Chondrocyte (in vitro differentiated cells): ENCODE measurements at regions not wholly inside any gene's neighbourhood (a gene's known extent, or its start where the extent isn't known, plus 50 kb on each side); places are given as distances from the start of the nearest gene placed in this dataset.

ENCODE experiments used
- DNase-seq: peaks from one replicate; pipeline ENCODE4 v3.0.0; 2021; ENCODE audit warnings: mixed read lengths, low spot score
- H3K27ac Mint-ChIP-seq: one replicate; pipeline ENCODE4 v1.8.0; 2021; ENCODE audit warnings: mild to moderate bottlenecking, moderate library complexity, mixed read lengths; ENCODE audit not compliant: unreplicated experiment
- H3K27me3 Mint-ChIP-seq: 2 replicates; pipeline ENCODE4 v1.8.0; 2021; ENCODE audit warnings: low read depth, mixed read lengths
- H3K36me3 Mint-ChIP-seq: 2 replicates; pipeline ENCODE4 v1.8.0; 2021; ENCODE audit warnings: low read depth, mixed read lengths
- H3K4me1 Mint-ChIP-seq: 2 replicates; pipeline ENCODE4 v1.8.0; 2021; ENCODE audit warnings: low read depth, mild to moderate bottlenecking, mixed read lengths
- H3K4me3 Mint-ChIP-seq: one replicate; pipeline ENCODE4 v1.8.0; 2021; ENCODE audit warnings: mild to moderate bottlenecking, moderate library complexity, mixed read lengths; ENCODE audit not compliant: unreplicated experiment
- H3K9me3 Mint-ChIP-seq: 2 replicates; pipeline ENCODE4 v1.8.0; 2021; ENCODE audit warnings: low read depth, mixed read lengths
- CTCF ChIP-seq: fragments of 200-600 bp; sonication (generic); IDR thresholded peaks from 2 replicates; pipeline ENCODE4 v1.5.0; 2021; ENCODE audit warnings: antibody characterized with exemption, mild to moderate bottlenecking, moderate library complexity

- H3K27me3 Mint-ChIP-seq = no peaks in the 10 kb centered on the region
- DNase-seq = no peak
- H3K9me3 Mint-ChIP-seq = peaks cover 7% of the 10 kb centered on the region
- H3K4me1 Mint-ChIP-seq = no peaks in the 10 kb centered on the region
- no peak overlapping the region for H3K27ac Mint-ChIP-seq
- TF ChIP-seq CTCF = no peak
- H3K4me3 Mint-ChIP-seq = no peak overlapping the region
- no peaks in the 10 kb centered on the region for H3K36me3 Mint-ChIP-seq
Measured at GRCh38 chrX:33465137-33465536, 253.8 kb upstream of the DMD start.

DNA sequence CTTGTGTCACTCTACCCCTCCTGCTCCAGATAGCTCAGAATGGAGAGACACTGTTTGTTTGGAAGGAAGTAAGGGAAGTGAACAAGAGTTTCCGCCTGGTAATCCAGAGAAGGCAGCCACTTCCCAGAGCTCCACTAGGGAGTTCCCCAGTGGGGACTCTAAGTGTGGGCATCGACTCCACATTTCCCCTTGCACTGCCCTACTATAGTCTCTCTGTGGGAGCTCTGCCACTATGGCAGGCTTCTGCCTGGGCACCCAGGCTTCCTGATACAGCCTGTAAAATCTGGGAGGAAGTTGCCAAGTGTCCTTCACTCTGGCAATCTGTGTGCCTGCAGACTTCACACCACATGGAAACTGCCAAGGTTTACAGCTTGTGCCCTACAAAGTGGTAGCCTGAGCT lies 245.8 kb upstream of the DMD start:
- no peaks in the 10 kb centered on the region for H3K4me1 Mint-ChIP-seq
- H3K27ac Mint-ChIP-seq = no peak overlapping the region
- H3K9me3 Mint-ChIP-seq = peaks cover 3% of the 10 kb centered on the region
- no peaks in the 10 kb centered on the region for H3K27me3 Mint-ChIP-seq
- no peak overlapping the region for H3K4me3 Mint-ChIP-seq
- no peak for DNase-seq
- no peak for TF ChIP-seq CTCF
- H3K36me3 Mint-ChIP-seq = no peaks in the 10 kb centered on the region

DNA sequence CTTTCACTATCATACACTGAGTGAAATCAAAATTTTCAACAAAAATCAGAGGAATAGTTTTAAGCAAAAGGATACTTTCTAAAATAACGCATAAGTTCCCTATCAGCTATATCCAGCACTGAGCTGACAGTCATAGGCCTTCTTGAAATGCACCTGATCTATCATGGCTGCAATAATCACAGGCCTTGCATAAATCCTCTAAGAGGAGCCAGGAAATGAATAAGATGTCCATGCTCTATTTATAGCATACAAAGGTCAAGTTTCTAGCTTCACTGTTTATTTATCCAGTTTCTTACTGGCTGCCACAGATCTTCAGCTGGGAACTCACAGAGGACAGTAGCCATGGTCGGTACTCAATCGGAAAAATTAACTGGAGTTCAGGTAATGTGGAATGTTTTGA lies 235.9 kb upstream of the DMD start:
- Mint-ChIP-seq H3K9me3 (peaks cover 4% of the 10 kb centered on the region), H3K4me3 (no peak overlapping the region), H3K27ac (no peak overlapping the region), H3K27me3 (no peaks in the 10 kb centered on the region), H3K4me1 (no peaks in the 10 kb centered on the region), H3K36me3 (no peaks in the 10 kb centered on the region)
- no peak for TF ChIP-seq CTCF
- DNase-seq = no peak

GRCh38 chrX:33434256-33435092 lies 223.1 kb upstream of the DMD start:
- H3K36me3 Mint-ChIP-seq = no peaks in the 10 kb centered on the region
- H3K27me3 Mint-ChIP-seq = peaks cover 7% of the 10 kb centered on the region
- H3K27ac Mint-ChIP-seq = no peak overlapping the region
- no peaks in the 10 kb centered on the region for H3K9me3 Mint-ChIP-seq
- H3K4me1 Mint-ChIP-seq = no peaks in the 10 kb centered on the region
- H3K4me3 Mint-ChIP-seq = no peak overlapping the region
- peak; percentile 88 for TF ChIP-seq CTCF
- no peak for DNase-seq

- H3K27ac Mint-ChIP-seq = no peak overlapping the region
Measured at GRCh38 chrX:33416273-33416805, 205.0 kb upstream of the DMD start.

More at GRCh38 chrX:33416273-33416805, 205.0 kb upstream of the DMD start:
- H3K27me3 Mint-ChIP-seq = no peaks in the 10 kb centered on the region
- H3K4me3 Mint-ChIP-seq = no peak overlapping the region
- no peaks in the 10 kb centered on the region for H3K4me1 Mint-ChIP-seq
- H3K36me3 Mint-ChIP-seq = no peaks in the 10 kb centered on the region
- no peak for TF ChIP-seq CTCF
- H3K9me3 Mint-ChIP-seq = peaks cover 36% of the 10 kb centered on the region
- no peak for DNase-seq
